GM19239 (cell line): ENCODE measurements at regions not wholly inside any gene's neighbourhood (a gene's known extent, or its start where the extent isn't known, plus 50 kb on each side); places are given as distances from the start of the nearest gene placed in this dataset.
"Not testable (repeated sequence)": the region's sequence is repeated elsewhere in the genome, so short reads cannot be mapped to it uniquely, and the experiment has no call there.

Experiments
- DNase-seq: peaks from one replicate; pipeline ENCODE4 v3.0.0; 2011; ENCODE audit warnings: low spot score; ENCODE audit not compliant: insufficient read length
- FAIRE-seq: peaks from 2 replicates; lab custom pipeline; 2011; peaks lifted over from hg19 to GRCh38; lab: Jason Lieb, UNC

GRCh38 chr3:106473576-106474475 is 605.0 kb upstream of the CBLB start:
- FAIRE-seq (no peak), DNase-seq (no peak)

DNA sequence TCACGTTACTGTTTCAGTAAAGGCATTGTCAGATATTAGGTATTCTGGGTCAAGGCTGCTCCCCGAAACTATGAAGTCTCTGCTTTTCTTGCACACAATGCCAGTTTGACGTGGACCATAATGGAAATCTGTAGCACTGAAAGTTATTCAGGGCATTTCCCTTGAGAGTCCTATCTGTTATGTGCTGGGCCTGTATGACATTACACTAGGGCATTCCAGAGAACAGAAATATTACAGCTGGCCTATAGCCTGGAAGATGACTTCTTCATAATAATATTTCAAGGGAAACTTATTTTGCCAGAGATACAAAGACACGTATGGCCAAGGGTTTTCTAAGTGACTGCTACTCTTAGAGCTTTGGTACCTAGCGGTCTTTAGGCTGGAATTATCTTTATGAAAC is 613.6 kb upstream of the CBLB start:
- FAIRE-seq (no peak), DNase-seq (no peak)

- DNase-seq (no peak), FAIRE-seq (no peak)
Measured at GRCh38 chr3:106485217-106485616, 616.4 kb upstream of the CBLB start.

DNA sequence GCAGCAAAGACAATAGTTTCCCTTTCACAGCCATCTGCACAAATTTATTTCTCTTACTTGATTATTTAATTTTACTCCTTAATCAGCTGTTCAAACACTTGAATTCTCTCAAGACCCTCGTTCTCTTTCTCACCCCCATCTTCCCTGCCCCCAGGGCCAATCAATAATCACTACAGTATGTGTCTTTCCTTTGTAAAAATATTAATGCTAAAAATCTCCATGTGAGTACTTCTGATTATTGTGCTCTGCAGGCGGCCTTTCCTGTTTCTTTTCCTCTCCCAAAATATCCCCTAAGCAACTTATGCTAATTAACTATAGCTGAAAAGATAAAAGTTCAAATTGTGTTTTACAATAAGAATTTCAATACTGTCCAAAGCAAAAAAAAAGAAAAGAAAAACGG is 617.0 kb upstream of the CBLB start:
- no peak for FAIRE-seq
- DNase-seq, result no peak

GRCh38 chr3:106486945-106487639 is 618.3 kb upstream of the CBLB start:
- FAIRE-seq, DNase-seq: not testable (repeated sequence)

GRCh38 chr3:106488331-106488730 is 619.5 kb upstream of the CBLB start:
- no peak for DNase-seq
- FAIRE-seq, result no peak

DNA sequence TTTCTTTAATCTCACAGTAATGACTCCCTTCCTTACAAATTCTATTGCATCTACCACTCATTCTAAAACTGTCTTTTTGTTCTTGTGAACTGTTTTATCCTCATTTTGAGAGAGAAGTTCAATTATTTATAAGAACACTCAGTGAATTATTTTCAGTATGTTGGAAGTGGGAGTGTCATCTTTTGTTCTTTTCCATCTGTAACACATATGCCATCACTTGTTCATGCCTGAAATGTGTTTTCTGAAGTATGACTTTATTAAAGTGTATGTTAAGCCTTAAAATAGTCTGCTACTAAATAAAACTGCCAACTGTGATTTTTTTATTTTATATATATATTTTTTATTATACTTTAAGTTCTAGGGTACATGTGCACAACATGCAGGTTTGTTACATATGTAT is 623.0 kb upstream of the CBLB start:
- DNase-seq, result no peak
- no peak for FAIRE-seq

GRCh38 chr3:106508331-106508893 is 639.6 kb upstream of the CBLB start:
- no peak for FAIRE-seq

GRCh38 chr3:106510206-106510605 is 641.4 kb upstream of the CBLB start:
- no peak for FAIRE-seq

More at GRCh38 chr3:106508331-106508893, 639.6 kb upstream of the CBLB start:
- DNase-seq, result no peak

GRCh38 chr3:106512846-106513245 is 644.0 kb upstream of the CBLB start:
- FAIRE-seq (no peak), DNase-seq (no peak)

More at GRCh38 chr3:106510206-106510605, 641.4 kb upstream of the CBLB start:
- no peak for DNase-seq

GRCh38 chr3:106514431-106514830 is 645.6 kb upstream of the CBLB start:
- no peak for FAIRE-seq
- DNase-seq, result peak; percentile 2

DNA sequence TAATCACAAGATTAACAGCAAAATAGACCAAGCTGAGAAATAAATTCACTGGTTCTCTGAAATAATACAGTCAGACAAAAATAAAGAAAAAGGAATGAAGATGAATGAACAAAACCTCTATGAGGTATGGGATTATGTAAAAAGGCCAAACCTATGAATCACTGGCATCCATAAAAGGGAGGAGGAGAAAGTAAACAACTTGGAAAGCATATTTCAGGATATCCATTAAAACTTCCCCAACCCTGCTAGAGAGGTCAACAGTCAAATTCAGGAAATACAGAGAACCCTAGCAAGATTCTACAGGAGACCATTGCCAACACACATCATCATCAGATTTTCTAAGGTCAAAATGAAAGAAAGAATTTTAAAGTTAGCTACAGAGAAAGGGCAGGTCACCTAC is 649.7 kb upstream of the CBLB start:
- DNase-seq (no peak), FAIRE-seq (no peak)

DNA sequence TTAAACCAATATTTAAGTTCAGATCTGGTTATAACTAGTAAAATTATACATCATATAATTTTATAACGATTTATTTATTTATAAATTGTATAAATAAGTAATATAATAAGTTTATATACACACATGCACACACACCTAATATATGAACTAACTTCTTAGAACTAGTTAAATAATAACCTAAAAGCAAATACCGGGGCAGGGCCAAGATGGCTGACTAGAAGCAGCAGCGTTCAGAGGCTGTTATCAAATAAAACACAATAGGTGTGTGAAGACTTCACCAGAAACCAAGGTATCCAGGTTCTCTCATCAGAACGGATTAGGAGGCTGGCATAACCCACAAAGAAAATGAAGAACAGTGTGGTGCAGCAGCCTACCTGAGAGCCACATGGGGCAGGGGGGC is 653.6 kb upstream of the CBLB start:
- DNase-seq (no peak), FAIRE-seq (no peak)

DNA sequence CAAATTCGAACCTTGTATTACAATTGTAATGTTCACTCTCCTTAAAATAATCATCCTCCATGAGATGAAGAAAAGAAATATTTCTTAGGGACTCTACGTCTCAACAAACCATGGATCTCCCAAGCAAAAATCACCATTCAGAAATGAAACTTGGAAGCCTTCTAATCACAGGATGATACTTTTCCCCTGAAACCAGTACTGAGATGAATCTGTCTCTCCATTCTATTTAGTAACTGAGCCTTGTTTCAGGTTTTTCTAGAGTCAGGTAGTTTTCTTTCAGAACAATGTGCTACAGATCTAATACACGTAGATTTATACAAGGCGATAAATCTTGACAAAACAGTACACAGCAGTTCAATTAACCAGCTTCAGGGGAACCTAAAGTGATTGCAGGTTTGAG is 660.1 kb upstream of the CBLB start:
- DNase-seq (no peak), FAIRE-seq (peak; percentile 18)

DNA sequence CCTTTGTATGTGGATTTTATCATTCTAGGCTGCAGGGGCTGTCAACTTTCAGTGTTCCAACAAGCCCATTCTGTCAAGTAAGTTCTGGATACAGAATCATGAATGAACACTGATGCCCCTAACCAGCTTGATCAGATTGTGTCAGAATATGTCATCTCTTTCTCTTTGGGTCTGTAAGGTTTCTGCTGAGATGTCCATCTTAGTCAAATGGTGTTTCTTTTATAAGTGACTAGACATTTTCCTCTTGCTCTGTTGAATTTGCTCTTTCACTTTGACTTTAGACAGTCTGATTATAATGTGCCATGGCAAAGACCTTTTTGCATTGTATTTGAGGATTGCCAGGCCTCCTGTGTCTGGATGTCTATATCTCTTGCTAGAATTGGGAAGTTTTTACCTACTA is 660.9 kb upstream of the CBLB start:
- FAIRE-seq (no peak), DNase-seq (no peak)

DNA sequence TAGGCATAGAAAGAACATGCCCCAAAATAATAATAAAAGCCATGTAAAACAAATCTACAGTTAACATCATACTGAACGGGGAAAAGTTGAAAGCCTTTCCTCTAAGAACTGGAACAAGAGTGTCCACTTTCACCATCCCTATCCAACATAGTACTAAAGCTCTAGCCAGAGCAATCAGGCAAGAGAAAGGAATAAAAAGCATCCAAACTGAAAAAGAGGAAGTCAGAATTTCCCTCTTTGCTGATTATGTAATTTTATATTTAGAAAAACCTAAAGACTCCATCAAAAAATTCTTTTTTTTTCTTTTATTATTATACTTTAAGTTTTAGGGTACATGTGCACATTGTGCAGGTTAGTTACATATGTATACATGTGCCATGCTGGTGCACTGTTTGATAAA is 661.6 kb upstream of the CBLB start:
- FAIRE-seq (no peak), DNase-seq (no peak)

DNA sequence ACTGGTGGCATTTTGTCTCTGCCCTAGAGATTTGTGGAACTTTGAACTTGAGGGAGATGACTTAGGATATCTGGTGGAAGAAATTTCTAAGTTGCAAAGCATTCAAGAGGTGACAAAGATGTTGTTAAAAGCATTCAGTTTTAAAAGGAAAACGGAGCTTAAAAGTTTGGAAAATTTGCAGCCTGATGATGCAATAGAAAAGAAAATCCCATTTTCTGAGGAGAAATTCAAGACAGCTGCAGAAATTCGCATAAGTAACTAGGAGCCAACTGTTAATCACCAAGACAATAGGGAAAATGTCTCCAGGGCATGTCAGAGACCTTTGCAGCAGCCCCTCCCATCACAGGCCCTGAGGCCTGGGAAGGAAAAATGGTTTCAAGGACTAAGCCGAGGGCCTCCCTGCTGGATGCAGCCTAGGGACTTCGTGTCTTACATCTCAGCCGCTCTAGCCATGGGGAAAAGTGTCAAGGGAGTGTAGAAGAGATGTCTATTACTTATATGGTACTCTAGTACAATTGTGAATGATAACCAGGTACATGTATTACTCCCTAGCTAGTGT is 663.0 kb upstream of the CBLB start:
- not testable (repeated sequence) for DNase-seq, FAIRE-seq

- FAIRE-seq (no peak), DNase-seq (no peak)
Measured at GRCh38 chr3:106533093-106533787, 664.4 kb upstream of the CBLB start.

DNA sequence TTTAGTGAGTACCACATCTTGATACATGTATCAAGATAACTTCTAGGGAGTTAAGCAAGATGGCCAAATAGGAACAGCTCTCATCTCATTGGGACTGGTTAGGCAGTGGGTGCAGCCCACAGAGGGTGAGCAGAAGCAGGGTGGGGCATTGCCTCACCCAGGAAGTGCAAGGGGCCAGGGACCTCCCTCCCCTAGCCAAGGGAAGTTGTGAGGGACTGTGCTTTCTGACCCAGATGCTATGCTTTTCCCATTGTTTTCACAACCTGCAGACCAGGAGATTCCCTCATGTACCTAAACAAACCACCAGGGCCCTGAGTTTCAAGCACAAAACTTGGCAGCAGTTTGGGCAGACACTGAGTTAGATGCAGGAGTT is 665.0 kb upstream of the CBLB start:
- no peak for DNase-seq
- no peak for FAIRE-seq

DNA sequence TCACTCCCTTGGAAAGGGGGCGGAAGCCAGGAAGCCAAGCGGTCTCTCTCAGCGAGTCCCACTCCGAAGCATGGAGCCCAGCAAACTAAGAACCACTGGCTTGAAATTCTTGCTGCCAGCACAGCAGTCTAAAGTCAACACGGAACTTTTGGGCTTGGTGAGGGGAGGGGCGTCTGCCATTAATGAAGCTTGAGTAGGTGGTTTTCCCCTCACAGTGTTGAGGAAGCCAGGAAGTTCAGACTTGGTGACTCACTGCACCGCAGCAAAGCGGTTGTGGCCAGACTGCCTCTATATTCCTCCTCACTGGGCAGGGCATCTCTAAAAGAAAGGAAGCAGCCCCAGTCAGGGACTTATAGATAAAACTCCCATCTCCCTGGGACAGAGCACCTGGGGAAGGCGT is 665.4 kb upstream of the CBLB start:
- FAIRE-seq, result no peak
- DNase-seq, result no peak
